ENCODE measurements at regions not wholly inside any gene's neighbourhood (a gene's known extent, or its start where the extent isn't known, plus 50 kb on each side); places are given as distances from the start of the nearest gene placed in this dataset.
"Not testable (repeated sequence)": the region's sequence is repeated elsewhere in the genome, so short reads cannot be mapped to it uniquely, and the experiment has no call there.

DNA sequence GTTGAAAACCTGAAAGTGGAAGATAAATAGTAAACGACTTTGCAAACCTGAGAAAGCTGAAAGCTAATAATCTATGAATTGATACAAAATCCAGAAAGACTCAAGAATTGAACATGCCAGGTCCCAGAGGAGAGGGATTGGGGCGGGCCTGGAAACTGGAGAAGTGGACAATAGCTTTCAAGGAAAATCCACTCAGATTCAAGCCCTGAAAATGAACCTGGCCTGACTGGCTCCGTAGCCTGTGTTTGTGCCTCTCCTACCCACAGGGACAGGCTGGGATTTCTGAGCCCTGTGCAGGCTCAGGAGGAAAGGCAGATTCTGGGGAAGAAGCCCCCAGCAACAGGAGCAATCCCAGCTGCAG is 274.8 kb upstream of the HS6ST1 start:
- DNase-seq (ENCODE audit: low read depth in 3 of 3, low spot score in 1 of 3) = no peak

DNA sequence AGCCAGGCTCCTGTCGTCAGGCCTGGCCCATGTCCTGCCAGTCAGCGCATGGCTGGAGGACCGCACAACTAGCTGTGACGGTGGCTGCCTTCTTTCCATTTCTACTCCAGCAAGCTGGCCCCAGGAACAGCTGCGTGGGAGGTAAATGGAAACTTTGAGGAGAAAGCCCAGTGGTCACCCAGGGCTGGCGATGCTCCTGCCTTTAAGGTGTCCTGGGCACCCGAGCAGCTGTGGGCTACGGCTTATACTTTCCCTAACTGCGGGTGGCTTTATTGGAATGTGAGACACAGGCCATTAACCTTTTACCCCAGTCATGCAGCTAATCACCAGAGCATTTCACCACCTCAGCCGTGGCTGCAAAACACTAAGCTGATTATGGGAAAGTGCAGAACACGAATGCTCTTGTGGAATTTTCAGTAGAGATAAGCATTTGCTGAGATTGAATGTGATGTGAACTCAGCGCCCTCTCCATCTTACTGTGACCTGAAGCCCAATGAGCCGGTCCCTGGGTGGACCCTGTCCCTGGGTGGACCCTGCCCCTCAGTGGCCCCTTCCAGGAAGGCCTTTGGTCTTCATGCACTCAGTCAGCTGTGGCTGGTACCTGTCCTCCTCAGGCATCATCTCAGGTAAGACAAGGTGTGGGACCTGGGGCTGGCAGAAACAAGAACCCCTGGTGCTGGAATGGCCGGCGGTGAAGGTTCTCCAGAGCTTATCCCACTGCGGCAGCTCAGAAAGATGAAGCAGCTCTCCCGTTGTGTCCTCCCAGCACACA is 275.4 kb upstream of the HS6ST1 start:
- no peak for DNase-seq (ENCODE audit: low read depth in 3 of 3, low spot score in 1 of 3)

DNA sequence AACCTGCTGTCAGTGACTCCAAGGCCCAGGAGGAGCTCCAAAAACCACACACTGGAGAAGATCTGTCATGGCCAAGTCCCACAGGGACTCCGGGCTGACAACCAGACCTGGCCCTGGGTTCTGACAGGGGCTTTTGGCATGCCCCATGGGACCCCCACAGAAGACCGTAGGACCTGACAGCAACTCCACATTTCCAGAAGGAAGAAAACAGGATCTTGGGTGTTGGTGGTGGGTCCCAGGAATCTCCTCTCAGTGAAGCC is 275.9 kb upstream of the HS6ST1 start:
- no peak for DNase-seq (ENCODE audit: low read depth in 3 of 3, low spot score in 1 of 3)

DNA sequence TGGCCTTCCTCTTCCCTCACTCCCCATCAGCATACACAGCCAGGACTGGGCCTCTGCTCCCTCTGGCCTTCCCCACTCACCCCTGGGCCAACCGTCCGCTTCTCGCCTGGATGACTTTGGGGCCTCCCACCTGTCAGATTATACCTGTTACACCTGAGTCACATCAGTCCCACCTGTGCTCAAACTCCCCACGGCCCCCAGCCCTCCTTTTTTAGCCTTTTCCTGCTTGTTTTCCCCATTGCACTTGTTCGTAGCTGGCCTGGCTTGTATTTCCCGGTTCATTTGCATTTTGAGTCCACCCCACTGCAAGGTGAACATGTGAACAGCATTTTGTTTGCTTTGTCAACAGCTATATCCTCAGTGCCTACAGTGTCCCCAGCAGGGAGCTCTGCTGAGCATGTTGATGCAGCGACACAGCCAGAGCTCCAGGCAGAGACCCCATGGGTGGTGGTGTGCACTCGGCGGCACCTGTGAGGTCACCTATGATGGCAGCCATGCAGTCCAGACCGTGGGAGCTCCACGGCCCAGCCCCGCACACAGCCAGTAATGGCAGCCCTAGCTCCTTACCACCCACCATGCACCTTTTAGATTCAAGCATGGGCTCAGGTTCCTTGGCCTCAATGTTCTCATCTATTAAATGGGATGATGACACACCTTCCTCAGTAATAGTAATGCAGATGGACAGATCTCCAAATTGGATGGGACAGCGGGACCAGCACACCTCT is 276.4 kb upstream of the HS6ST1 start:
- DNase-seq (ENCODE audit: low read depth in 3 of 3, low spot score in 1 of 3) = no peak

DNA sequence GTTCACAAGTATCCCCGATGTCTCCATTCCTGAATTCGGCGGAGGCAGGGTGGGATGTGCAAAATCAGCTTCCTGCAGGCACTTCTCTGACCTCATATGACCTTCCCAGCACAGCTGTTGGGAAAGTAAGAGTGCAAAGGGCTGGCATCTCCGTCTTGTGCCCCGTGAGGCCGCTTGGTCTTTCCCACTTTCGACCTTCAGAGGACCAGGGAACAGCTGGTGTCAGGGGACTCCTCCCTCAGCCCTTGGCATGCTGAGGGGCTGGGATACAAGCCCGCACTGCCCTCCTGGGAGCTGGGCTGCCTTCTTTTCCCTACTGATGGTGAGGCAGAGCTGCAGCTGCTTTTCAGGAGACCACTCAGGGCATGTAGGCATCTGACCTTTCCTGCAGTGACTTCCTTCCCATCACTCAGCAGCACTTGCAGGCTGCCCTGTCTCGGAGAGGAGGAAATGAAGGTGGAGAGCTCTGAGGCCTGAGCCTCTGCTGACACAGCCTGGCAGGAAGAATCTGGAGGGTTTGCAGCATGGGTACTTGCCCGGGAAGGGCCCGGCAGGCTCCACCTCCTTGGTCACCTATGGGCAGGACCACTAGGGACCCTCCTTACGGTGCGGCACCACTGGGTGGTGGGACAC is 277.2 kb upstream of the HS6ST1 start:
- no peak for DNase-seq (ENCODE audit: low read depth in 3 of 3, low spot score in 1 of 3)

DNA sequence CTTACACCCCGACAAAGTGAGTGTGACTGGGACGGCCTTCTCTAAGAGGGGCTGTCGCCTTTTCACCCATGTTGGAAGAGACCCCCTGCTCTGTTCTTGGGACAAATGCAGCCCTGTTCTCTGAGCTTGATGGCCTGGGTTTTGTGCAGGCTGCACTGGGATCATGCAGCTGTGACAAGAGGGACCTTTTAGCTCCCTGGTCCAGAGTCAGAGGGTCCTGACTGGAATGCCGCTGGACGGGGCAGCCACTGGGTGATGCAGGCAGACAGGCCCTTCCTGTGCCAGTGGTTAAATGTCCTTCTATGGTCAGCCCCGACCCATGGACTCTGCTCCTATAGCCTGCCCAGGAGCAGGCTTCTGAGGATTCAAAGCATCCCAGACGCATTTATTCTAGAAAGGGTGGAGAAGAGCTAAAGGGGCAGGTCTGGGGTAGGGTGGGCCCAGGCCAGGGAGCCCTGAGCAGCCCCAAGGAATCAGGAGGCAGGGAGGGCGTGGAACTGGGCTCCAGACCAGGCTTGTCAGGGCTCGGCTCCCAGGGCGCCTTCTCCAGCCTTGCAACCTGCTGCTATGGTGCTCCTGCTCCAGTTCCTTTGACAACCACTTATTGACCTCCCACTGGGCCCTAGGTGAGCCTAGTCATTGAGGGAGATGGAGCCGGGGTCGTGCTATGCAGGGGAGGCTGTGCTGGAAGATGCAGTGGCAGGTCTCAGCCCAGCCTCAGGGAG is 277.9 kb upstream of the HS6ST1 start:
- no peak for DNase-seq (ENCODE audit: low read depth in 3 of 3, low spot score in 1 of 3)

DNA sequence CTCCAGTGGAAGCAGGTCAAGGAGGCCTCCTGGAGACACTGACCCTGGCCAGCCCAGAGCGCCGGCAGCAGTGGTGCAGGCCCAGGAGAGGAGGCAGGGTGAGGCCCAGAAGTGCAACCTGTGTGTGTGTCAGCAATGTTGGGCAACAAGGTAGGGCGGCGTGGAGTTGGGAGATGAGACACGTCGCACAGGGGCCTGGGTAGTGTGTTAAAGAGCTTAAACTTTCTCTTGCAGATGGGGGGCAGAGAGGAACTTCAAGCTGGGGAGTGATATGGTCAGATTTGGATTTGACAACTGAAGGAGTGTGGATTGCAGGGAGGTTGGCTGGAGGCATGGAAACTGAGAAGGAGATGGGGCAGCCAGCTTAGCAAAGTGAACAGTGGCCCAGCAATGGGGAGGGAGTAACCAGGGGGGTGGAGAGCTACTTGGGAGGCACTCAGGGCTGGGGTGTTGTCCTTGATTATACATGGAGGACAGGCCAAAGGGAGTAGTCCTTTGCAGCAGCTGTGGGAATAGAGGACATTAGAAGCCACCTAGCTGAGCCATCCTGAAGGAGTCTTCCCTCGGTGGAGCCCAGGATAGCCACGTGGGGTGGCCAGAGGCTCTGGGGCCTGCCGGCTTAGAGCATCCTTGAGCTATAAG is 278.6 kb upstream of the HS6ST1 start:
- DNase-seq (ENCODE audit: low read depth in 3 of 3, low spot score in 1 of 3) = no peak

DNA sequence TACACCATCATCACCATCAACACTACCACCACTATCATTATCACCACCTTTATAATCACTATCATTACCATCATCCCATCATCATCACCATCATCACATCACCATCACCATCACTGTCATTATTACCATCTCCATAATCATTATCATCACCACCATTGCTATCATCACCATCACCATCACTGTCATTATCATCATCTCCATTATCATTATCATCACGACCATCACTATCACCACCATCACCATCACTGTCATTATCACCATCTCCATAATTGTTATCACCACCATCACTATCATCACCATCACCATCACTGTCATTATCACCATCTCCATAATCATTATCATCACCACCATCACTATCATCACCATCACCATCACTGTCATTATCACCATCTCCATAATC is 279.6 kb upstream of the HS6ST1 start:
- DNase-seq (ENCODE audit: low read depth in 3 of 3, low spot score in 1 of 3) = not testable (repeated sequence)

DNA sequence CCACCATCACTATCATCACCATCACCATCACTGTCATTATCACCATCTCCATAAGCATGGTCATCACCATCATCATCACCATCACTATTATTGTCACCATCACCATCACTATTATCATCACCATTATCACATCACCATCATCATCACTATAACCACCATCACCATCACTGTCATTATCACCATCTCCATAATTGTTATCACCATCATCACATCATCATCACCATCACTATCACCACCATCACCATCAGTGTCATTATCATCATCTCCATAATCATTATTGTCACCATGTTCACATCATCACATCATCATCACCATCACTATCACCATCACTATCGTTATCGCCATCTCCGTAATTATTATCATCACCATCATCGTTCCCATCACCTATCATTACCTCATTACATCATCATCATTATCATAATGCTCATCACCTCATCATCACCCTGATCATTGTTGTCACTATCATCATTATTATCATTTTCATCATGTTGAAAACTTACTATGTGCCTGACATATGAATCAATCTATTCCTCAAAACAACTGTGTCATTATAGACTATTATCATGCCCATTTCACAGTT is 280.3 kb upstream of the HS6ST1 start:
- no peak for DNase-seq (ENCODE audit: low read depth in 3 of 3, low spot score in 1 of 3)

DNA sequence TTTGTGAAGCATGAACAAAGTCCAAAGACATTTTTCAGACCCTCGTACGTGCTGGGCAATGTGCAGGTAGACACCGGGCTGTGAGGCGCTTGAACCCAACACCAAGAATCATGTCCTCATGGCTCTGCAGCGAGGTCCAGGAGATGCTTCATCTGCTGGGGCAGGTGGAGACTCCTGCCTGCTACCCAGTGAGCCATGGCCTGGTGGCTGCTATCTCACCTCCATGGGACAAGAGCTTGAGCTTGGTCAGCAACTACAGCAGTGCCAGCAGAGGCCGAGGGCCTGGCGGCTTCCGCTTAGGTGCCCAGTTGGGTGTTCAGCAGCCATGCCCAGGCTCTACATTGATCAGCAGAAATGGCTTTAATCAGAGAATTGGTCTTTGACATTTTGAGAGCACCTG is 281.0 kb upstream of the HS6ST1 start:
- no peak for DNase-seq (ENCODE audit: low read depth in 3 of 3, low spot score in 1 of 3)

DNA sequence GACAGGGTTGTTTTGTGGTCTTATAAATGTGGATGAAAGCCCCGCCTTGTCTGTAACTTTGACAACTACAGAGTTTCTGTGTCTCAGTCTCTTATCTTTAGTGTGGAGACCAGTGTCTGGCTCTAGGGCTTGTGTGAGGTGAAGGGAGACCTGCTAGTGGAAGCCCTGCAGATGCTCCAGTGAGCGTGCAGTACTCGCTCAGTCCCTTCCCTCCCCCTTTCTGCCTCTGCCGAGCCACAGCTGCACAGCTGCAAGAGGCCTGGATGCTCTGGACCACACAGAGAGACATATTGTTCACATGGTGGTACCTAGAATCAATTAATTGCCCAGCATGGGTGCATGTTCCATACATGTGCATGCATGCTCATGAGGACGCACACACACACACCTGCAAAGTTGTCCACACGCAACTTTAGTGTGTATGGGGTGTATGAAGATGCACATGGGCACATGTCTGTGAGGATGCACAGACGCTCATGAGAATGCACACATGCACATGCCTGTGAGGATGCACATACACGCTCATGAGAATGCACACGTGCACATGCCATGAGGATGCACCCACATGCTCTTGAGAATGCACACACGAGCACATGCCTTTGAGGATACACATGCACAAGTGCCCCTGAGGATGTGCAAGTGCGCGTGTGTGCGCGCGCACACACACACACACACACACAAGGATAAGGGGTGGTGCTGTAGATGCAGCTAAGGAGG is 282.1 kb upstream of the HS6ST1 start:
- no peak for DNase-seq (ENCODE audit: low read depth in 3 of 3, low spot score in 1 of 3)

DNA sequence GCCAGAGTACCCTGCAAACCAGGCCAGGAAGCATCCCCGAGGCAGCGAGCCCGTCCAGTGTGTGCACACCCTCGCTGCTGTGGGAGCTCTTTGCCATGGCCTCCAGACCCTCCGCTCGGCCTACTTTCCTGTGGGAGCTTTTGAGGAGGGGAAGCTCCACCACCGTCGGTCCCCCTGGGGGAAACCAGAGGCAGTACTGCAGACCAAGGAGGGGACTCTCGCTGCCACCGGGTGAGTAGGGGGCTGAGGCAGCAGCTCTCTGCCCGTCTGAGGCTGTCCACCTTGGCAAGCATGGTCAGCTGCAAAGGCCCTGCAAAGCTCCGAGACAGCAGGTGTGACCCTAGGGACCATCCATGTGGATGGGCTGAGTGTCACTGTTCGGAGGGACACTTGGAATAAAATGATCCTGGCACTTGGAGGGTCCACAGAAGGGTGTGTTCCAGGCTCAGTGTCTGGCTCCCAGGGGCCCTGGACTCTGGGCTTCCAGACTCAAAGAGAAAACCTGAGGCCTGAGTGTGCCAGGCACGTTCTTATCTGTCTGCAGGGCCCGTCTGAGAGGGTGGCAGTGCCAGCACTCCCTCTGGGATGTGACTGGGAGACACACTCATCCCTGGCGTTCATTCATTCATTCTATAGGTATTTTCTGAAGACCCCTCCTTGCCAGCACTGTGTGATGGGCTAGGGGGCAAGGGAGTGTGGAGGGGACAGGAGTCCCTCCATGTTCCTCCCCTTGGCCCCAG is 282.8 kb upstream of the HS6ST1 start:
- DNase-seq (ENCODE audit: low read depth in 3 of 3, low spot score in 1 of 3) = no peak

DNA sequence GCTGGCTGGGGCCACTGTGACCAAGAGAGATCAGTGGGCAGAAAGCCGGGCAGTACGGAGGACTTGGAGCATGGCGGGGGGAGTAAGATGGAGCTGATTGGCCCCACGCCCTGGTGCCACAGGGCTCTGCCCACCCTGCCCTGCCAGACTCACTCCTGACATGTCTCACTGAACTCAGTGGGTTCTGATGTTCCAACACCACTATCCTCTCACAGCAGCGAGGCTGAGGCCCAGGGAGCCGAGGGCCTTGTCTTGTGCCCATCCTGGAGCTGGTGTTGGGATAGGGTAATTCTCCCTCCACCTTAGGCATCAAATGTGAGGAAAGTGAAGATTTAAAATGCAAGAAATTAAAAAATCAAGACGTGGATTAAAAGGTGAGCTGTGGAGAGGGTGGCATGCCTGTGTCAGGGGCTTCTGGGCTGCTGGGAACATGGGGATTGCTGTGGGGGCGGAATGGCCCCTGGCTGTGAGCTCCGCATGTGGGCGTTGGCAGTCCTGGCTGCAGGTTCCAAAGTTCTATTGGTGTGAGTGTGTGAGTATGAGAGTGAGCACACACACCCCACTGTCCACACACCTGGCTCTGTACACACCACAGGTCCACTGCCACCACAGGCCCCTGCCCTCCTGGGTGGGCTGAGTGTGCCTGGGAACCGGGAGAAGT is 283.5 kb upstream of the HS6ST1 start:
- no peak for DNase-seq (ENCODE audit: low read depth in 3 of 3, low spot score in 1 of 3)

DNA sequence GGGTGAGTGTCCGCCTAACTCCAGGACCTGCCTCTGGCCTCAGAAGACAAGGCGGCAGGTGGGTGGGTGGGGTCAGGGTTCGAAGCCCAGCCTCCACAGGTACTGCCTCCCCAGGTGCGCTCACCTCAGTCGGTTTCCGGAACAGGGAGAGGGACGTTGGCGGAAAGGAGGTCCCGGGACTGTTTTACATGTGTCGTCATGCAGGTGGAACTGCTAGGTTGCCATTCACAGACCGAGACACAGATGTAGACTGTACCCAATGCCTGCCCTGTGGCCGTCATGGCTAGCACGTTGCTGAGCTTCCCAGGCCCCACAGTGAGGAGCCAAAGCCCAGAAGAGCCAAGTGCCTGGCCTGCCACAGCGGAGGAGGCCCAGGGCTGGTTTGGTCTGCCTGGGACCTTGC is 284.0 kb upstream of the HS6ST1 start:
- DNase-seq (ENCODE audit: low read depth in 3 of 3, low spot score in 1 of 3) = no peak

DNA sequence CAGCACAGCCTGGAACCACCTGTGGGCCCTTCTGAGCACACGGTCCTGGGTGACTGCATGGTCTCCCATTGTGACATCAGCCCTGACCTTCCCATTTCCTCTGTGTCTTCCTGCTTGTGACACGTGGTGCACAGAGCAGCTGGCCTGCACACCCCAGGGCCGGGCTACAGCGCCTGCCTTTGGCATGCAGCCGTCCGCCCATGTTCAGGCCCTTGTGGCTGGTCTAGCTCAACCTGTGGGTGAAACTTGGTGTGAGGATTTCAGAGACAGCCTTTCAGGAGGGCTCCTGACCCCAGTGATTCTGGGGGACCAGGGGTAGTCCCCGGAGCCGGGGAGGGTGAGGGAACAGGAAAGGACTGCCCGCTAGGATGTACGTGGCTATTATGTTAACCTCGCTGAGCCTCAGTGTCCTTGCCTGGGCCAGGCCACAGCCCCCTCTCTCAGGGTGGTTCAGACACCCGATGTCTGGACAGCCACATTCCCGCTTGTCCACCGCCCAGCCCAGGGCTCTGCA is 284.8 kb upstream of the HS6ST1 start:
- DNase-seq (ENCODE audit: low read depth in 3 of 3, low spot score in 1 of 3) = no peak

DNA sequence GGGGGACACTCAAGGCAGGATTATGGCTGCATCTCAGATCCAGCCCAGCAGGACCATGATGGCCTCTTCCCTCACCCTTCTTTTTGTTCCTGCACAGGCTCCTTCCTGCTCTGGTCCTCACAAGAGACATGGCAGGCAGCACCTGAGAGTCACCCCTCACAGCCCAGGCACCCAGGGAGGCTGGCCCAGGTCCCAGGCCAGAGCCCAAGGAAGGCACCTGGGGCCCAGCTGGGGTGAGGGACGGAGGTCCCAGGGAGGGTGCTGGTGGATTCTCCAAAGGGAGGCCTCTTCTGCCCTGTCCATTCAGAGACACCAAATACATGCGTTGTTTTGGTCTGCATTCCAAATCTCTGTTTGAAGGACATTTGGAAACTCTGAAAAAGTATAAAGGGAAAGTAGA is 285.4 kb upstream of the HS6ST1 start:
- no peak for DNase-seq (ENCODE audit: low read depth in 3 of 3, low spot score in 1 of 3)

DNA sequence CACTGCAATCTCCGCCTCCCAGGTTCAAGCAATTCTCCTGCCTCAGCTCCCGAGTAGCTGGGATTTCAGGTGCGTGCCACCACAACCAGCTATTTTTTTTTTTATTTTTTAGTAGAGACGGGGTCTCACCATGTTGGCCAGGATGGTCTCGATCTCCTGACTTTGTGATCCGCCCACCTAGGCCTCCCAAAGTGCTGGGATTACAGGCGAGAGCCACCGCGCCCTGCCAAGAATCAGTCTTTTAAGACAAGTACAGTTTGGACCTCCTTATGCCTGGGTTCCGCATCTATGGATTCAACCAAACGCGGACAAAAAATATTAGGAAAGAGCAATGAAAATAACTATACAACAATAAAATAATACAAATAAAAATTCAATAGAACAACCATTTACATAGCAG is 285.9 kb upstream of the HS6ST1 start:
- DNase-seq (ENCODE audit: low read depth in 3 of 3, low spot score in 1 of 3) = not testable (repeated sequence)

DNA sequence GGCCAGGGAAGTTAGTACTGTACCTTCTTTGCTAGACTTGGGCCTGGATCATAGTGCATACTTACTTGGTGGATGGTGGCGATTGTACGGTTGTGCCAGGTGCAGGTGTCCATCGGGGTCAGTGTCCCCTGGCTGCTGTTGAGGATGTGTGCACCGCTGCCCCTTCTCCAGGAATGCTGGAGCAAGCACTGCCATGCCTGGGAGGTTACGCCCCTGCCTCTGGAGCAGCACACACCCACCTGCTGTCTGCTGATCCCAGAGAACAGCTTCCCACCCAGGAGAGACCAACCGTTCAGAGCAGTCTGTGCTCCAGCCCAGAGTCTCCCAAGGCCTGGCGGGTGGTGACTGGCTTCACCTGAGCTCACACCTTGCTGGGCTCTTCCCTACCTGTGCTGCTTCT is 286.8 kb upstream of the HS6ST1 start:
- DNase-seq (ENCODE audit: low read depth in 3 of 3, low spot score in 1 of 3) = no peak

DNA sequence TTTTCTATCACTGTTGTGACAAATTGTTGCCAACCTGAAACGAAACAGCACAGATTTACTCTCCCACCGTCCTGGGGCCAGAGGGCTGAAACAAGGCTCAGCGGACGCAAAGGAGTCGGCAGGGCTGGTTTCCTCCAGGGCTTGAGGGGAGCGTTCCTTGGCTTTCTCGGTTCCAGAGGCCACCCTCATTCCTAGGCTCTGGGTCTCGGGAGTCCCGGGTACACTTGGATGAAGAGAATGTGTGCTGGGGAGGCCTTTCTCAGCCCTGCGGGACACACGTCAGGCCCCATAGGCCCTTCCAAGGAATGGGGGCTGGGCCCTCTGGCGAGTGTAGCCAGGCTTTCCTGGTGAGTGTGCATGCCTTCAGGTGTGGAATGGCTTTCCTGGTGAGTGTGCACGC is 287.3 kb upstream of the HS6ST1 start:
- DNase-seq (ENCODE audit: low read depth in 3 of 3, low spot score in 1 of 3) = no peak

Measured in stimulated activated CD4-positive, alpha-beta T cell treated with anti-CD3 and anti-CD28 coated beads, TNF-alpha, amount 100 ng/mL, for 1 hour (primary cell).